K562 (cell line): ENCODE measurements at regions not wholly inside any gene's neighbourhood (a gene's known extent, or its start where the extent isn't known, plus 50 kb on each side); places are given as distances from the start of the nearest gene placed in this dataset.

Experiments
- ATAC-seq: fragments of 200-7000 bp; cut with Tn5 transposase; 3 replicates; pipeline ENCODE4 v1.9.1; 2020; ENCODE audit warnings: moderate library complexity
- BruUV-seq: library from RNA; stranded (reverse); fragments of 400-500 nt; replicated peaks from 2 replicates; lab custom pipeline; 2021; lab: Mats Ljungman, UMichigan
- CTCF ChIA-PET: fragments of 300-600 bp; formaldehyde crosslinking; extraction: SDS; loops from one replicate; lab custom pipeline; 2021; ENCODE audit warnings: low intra/inter-chr PET ratio; lab: Yijun Ruan, JAX
- POLR2A ChIA-PET: fragments of 300-600, 350-650 bp; sonication (Branson Sonifier 250); formaldehyde crosslinking; extraction: SDS; loops from one replicate; lab custom pipeline; 2021; ENCODE audit warnings: antibody characterized with exemption, inconsistent platforms; lab: Yijun Ruan, JAX
- DNase-seq, 4 experiments: peaks; one replicate each; pipeline versions ENCODE4 v3.0.0 to v3.0.0-alpha.2; 2011 to 2018; ENCODE audit warnings: low spot score in 3 of 4, mixed read lengths in 3 of 4; ENCODE audit errors: extremely low read depth in 1 of 4
- FAIRE-seq: peaks from 2 replicates; lab custom pipeline; 2011; peaks lifted over from hg19 to GRCh38; lab: Jason Lieb, UNC
- H2AFZ ChIP-seq: 2 replicates; pipeline ENCODE4 v1.6.0; 2011; ENCODE audit warnings: low read depth, low read length, control low read depth, inconsistent platforms
- H3K27ac ChIP-seq: fragments of 200-600 bp; 3 replicates; pipeline ENCODE4 v1.8.0; 2011; ENCODE audit warnings: low read depth, mild to moderate bottlenecking, control low read depth, inconsistent platforms, low read length, moderate library complexity, mixed read lengths; ENCODE audit errors: extremely low read depth
- H3K27me3 ChIP-seq, 2 experiments: fragments of 300-600 bp in 1 of 2; 2 replicates in 1 of 2; 3 replicates in 1 of 2; pipeline versions ENCODE4 v1.6.0 to v1.8.0; 2011; ENCODE audit warnings: inconsistent platforms in 2 of 2, low read length in 2 of 2, mild to moderate bottlenecking in 1 of 2, mixed read lengths in 1 of 2, moderate library complexity in 1 of 2; ENCODE audit not compliant: control insufficient read depth in 2 of 2, insufficient read depth in 2 of 2
- H3K36me3 ChIP-seq: fragments of 300-600 bp; 3 replicates; pipeline ENCODE4 v1.8.0; 2011; ENCODE audit warnings: mild to moderate bottlenecking, low read length, inconsistent platforms; ENCODE audit not compliant: control insufficient read depth, insufficient read depth
- H3K4me1 ChIP-seq, 2 experiments: fragments of 200-600 bp in 1 of 2; replicated peaks in 1 of 2; 2 replicates in 1 of 2; 3 replicates in 1 of 2; pipeline versions ENCODE4 v1.5.1 to v1.8.0; 2011; ENCODE audit warnings: inconsistent platforms in 2 of 2, low read length in 2 of 2, mild to moderate bottlenecking in 1 of 2, mixed read lengths in 1 of 2, moderate library complexity in 1 of 2; ENCODE audit not compliant: control insufficient read depth in 2 of 2, insufficient read depth in 2 of 2
- H3K4me2 ChIP-seq: 2 replicates; pipeline ENCODE4 v1.6.1; 2011; ENCODE audit warnings: low read length, control low read depth, inconsistent platforms, mixed read lengths; ENCODE audit not compliant: insufficient read depth
- H3K4me3 ChIP-seq: fragments of 200-600 bp; sonication (generic), shearing (Covaris generic); 2 replicates; pipeline ENCODE4 v1.5.1; 2016; ENCODE audit warnings: control low read depth, inconsistent platforms
- H3K79me2 ChIP-seq: fragments of 200-600 bp; 3 replicates; pipeline ENCODE4 v1.8.0; 2011; ENCODE audit warnings: low read length, inconsistent platforms; ENCODE audit not compliant: control insufficient read depth, insufficient read depth
- H3K9ac ChIP-seq, 2 experiments: 2 replicates each; pipeline versions ENCODE4 v1.6.0 to v1.6.1; 2011; ENCODE audit warnings: low read depth in 2 of 2, low read length in 2 of 2, control low read depth in 1 of 2, inconsistent platforms in 1 of 2, mild to moderate bottlenecking in 1 of 2, mixed read lengths in 1 of 2; ENCODE audit not compliant: insufficient read depth in 1 of 2
- H3K9me1 ChIP-seq: one replicate; pipeline ENCODE4 v1.6.0; 2011; ENCODE audit warnings: inconsistent platforms, mild to moderate bottlenecking, low read length, moderate library complexity; ENCODE audit not compliant: control insufficient read depth, insufficient read depth
- H3K9me3 ChIP-seq: replicated peaks from 2 replicates; pipeline ENCODE4 v1.5.1; 2011; ENCODE audit warnings: low read depth, low read length, inconsistent platforms; ENCODE audit not compliant: control insufficient read depth, insufficient read depth
- H4K20me1 ChIP-seq: replicated peaks from 2 replicates; pipeline ENCODE4 v1.6.1; 2011; ENCODE audit warnings: low read length, inconsistent platforms, mixed read lengths; ENCODE audit not compliant: control insufficient read depth, insufficient read depth
- ATF2 ChIP-seq: sonication (generic); formaldehyde crosslinking; IDR thresholded peaks from 2 replicates; pipeline ENCODE4 v1.8.1; 2022; ENCODE audit warnings: missing genetic modification reagents
- KLF13 ChIP-seq: fragments of 450-650 bp; IDR thresholded peaks from 2 replicates; pipeline ENCODE4 v1.6.1; 2016; ENCODE audit warnings: missing genetic modification characterization, low read depth, mild to moderate bottlenecking, missing compliant biosample characterization, moderate library complexity, borderline replicate concordance
- RERE ChIP-seq: sonication (generic); formaldehyde crosslinking; IDR thresholded peaks from 2 replicates; pipeline ENCODE4 v1.8.0; 2023; ENCODE audit warnings: missing genetic modification reagents, mild to moderate bottlenecking, borderline replicate concordance
- SRF ChIP-seq, 2 experiments: fragments of 250-450, 450-650 bp in 1 of 2; sonication (Bioruptor Pico) in 1 of 2; sonication (generic) in 1 of 2; formaldehyde crosslinking; IDR thresholded peaks; 2 replicates each; pipeline versions ENCODE4 v1.5.0 to v1.5.1; 2020 to 2022; ENCODE audit warnings: mild to moderate bottlenecking in 1 of 2, missing genetic modification reagents in 1 of 2
- TAF7 ChIP-seq: fragments of 450-650 bp; IDR thresholded peaks from 2 replicates; pipeline ENCODE4 v1.6.1; 2016; ENCODE audit warnings: missing genetic modification characterization, missing compliant biosample characterization
- TEAD4 ChIP-seq, 2 experiments: sonication (generic) in 1 of 2; formaldehyde crosslinking in 1 of 2; IDR thresholded peaks; 2 replicates each; pipeline versions ENCODE4 v1.6.1 to v1.8.0; 2012 to 2022; ENCODE audit warnings: borderline replicate concordance in 1 of 2, inconsistent platforms in 1 of 2, low read length in 1 of 2, mild to moderate bottlenecking in 1 of 2, missing genetic modification reagents in 1 of 2
- THAP12 ChIP-seq: fragments of 250-450 bp; sonication (Bioruptor Pico); IDR thresholded peaks from 2 replicates; pipeline ENCODE4 v1.9.0; 2021; ENCODE audit warnings: mild to moderate bottlenecking, inconsistent platforms
- ZKSCAN8 ChIP-seq: fragments of 200-800 bp; sonication (Bioruptor generic); IDR thresholded peaks from 2 replicates; pipeline ENCODE4 v1.6.1; 2016; ENCODE audit warnings: missing genetic modification characterization, missing compliant biosample characterization
- ZNF444 ChIP-seq: fragments of 250-450 bp; sonication (Bioruptor Pico); IDR thresholded peaks from 2 replicates; pipeline ENCODE4 v1.4.0; 2020; ENCODE audit warnings: mild to moderate bottlenecking, moderate library complexity
- ZSCAN32 ChIP-seq: fragments of 450-650 bp; formaldehyde crosslinking; IDR thresholded peaks from 2 replicates; pipeline ENCODE4 v1.4.0; 2020; ENCODE audit warnings: mild to moderate bottlenecking, moderate library complexity
- WGBS: fragments of 100-300 bp; shearing (Covaris generic); methylation state at CpG from one replicate; pipeline ENCODE4 v1.1.6; 2016; ENCODE audit warnings: low coverage, mixed read lengths; ENCODE audit not compliant: insufficient coverage; ENCODE audit errors: missing lambda C conversion rate; 5-methylcytosine and 5-hydroxymethylcytosine counted together
- in situ Hi-C: fragments of 300-500 bp; cut with MboI; formaldehyde crosslinking; loops from 4 replicates; pipeline ENCODE4 v1.15.0; 2018; ENCODE audit warnings: inconsistent platforms, mixed read lengths
- intact Hi-C: fragments of 100-400 bp; cut with micrococcal nuclease; formaldehyde crosslinking; loops from 2 replicates; pipeline ENCODE4 v1.14.2; 2022

GRCh38 chr7:47026780-47027361 lies 555.0 kb downstream of the TNS3 start (continued):
- TF ChIP-seq RERE (CRISPR knock-in tag) = no peak
- TF ChIP-seq KLF13 (tag) = no peak
- no peak for TF ChIP-seq ZSCAN32 (CRISPR knock-in tag)

GRCh38 chr7:47024991-47025390 lies 556.9 kb downstream of the TNS3 start:
- Histone ChIP-seq H3K79me2 (no peaks in the 10 kb centered on the region), H3K27me3 (no peaks in the 10 kb centered on the region), H3K4me2 (no peak overlapping the region), H3K36me3 (no peaks in the 10 kb centered on the region), H3K4me3 (no peak overlapping the region), H2AFZ (no peak overlapping the region), H3K9ac (no peak overlapping the region), H3K27ac (no peak overlapping the region), H4K20me1 (no peaks in the 10 kb centered on the region), H3K9me1 (no peaks in the 10 kb centered on the region), H3K9me3 (no peaks in the 10 kb centered on the region), H3K4me1 (no peaks in the 10 kb centered on the region)
- FAIRE-seq (no peak), DNase-seq (no peak), ATAC-seq (no peak)
- BruUV-seq = no TSS peak
- intact Hi-C loops (no loop called here), in situ Hi-C loops (no loop called here)
- ChIA-PET POLR2A (interaction anchor here (0.6 to 0.7 kb wide), 2 partner anchors 15 to 42 kb away, joined by 3 read pairs; no protein-coding TSS in a partner anchor), CTCF (no interaction called here)
- 0% methylated on average over 4 of the region's 4 CpGs for WGBS
- TF ChIP-seq TEAD4 (IDR thresholded peaks at IDR 0.05; ENCODE audit: low read length) = no peak
- no peak for TF ChIP-seq TEAD4 (CRISPR knock-in tag; IDR thresholded peaks at IDR 0.05; ENCODE audit: borderline replicate concordance)
- no peak for TF ChIP-seq THAP12 (CRISPR knock-in tag)
- no peak for TF ChIP-seq TAF7 (tag)
- TF ChIP-seq ZKSCAN8 (CRISPR knock-in tag) = no peak
- no peak for TF ChIP-seq ZNF444 (CRISPR knock-in tag)
- TF ChIP-seq ATF2 (CRISPR knock-in tag) = no peak
- TF ChIP-seq SRF (CRISPR knock-in tag; IDR thresholded peaks at IDR 0.05) = no peak
